ENCODE measurements at regions not wholly inside any gene's neighbourhood (a gene's known extent, or its start where the extent isn't known, plus 50 kb on each side); places are given as distances from the start of the nearest gene placed in this dataset.
"Not testable (repeated sequence)": the region's sequence is repeated elsewhere in the genome, so short reads cannot be mapped to it uniquely, and the experiment has no call there.

GRCh38 chr2:55804535-55804934 is 110.9 kb upstream of the PNPT1 start:
- no peak for ATAC-seq (ENCODE audit: low FRiP score in 2 of 2)
- TF ChIP-seq POLR2AphosphoS5 (IDR thresholded peaks at IDR 0.05) (no peak), POLR2A (IDR thresholded peaks at IDR 0.05) (no peak), EP300 (IDR thresholded peaks at IDR 0.05) (no peak)
- TF ChIP-seq, protein P1, sequence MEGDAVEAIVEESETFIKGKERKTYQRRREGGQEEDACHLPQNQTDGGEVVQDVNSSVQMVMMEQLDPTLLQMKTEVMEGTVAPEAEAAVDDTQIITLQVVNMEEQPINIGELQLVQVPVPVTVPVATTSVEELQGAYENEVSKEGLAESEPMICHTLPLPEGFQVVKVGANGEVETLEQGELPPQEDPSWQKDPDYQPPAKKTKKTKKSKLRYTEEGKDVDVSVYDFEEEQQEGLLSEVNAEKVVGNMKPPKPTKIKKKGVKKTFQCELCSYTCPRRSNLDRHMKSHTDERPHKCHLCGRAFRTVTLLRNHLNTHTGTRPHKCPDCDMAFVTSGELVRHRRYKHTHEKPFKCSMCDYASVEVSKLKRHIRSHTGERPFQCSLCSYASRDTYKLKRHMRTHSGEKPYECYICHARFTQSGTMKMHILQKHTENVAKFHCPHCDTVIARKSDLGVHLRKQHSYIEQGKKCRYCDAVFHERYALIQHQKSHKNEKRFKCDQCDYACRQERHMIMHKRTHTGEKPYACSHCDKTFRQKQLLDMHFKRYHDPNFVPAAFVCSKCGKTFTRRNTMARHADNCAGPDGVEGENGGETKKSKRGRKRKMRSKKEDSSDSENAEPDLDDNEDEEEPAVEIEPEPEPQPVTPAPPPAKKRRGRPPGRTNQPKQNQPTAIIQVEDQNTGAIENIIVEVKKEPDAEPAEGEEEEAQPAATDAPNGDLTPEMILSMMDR (IDR thresholded peaks at IDR 0.05): no peak
- Histone ChIP-seq H3K4me1 (peaks cover 0 to 8% (median 0%) of the 10 kb centered on the region in 4 donors), H3K4me3 (no peak overlapping the region), H3K27me3 (no peaks in the 10 kb centered on the region), H3K9me3 (no peaks in the 10 kb centered on the region), H3K27ac (no peak overlapping the region), H3K36me3 (no peaks in the 10 kb centered on the region)
- DNase-seq: no peak
- 45 to 48% methylated on average over 6 of the region's 6 CpGs for WGBS, 2 donors

GRCh38 chr2:55802067-55802466 is 108.4 kb upstream of the PNPT1 start:
- ATAC-seq (ENCODE audit: low FRiP score in 2 of 2) (no peak), DNase-seq (no peak)
- Histone ChIP-seq H3K4me3 (no peak overlapping the region), H3K27ac (no peak overlapping the region), H3K9me3 (no peaks in the 10 kb centered on the region), H3K36me3 (no peaks in the 10 kb centered on the region), H3K4me1 (peaks cover 0 to 8% (median 0%) of the 10 kb centered on the region in 4 donors), H3K27me3 (no peaks in the 10 kb centered on the region)
- 85 to 87% methylated on average over 2 of the region's 2 CpGs for WGBS, 2 donors
- TF ChIP-seq POLR2AphosphoS5 (IDR thresholded peaks at IDR 0.05): no peak
- no peak for TF ChIP-seq EP300 (IDR thresholded peaks at IDR 0.05)
- no peak for TF ChIP-seq POLR2A (IDR thresholded peaks at IDR 0.05)
- TF ChIP-seq, protein P1 (IDR thresholded peaks at IDR 0.05): no peak

DNA sequence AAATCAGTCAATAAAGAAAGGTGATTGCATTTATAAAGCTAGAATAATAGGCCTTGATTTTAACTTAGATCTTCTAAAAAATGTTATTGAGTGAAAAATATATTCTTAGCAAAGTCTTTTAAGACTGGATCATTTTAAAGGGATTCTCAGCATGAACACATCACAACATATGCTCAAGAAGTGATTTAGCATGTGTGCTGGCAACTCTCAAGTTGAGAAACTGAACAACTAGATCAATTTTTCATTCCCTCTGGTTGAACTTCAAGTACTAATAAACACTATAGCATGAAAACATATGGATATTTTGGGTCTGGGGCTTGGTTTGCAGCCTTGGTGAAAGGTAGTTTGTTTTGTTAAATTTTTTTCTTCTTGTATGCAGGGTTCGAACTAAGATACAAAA is 107.8 kb upstream of the PNPT1 start:
- Histone ChIP-seq H3K4me3 (no peak overlapping the region), H3K9me3 (no peaks in the 10 kb centered on the region), H3K36me3 (no peaks in the 10 kb centered on the region), H3K27me3 (no peaks in the 10 kb centered on the region), H3K4me1 (peaks cover 0 to 8% (median 0%) of the 10 kb centered on the region in 4 donors), H3K27ac (no peak overlapping the region)
- TF ChIP-seq, protein P1 (IDR thresholded peaks at IDR 0.05): no peak
- no peak for TF ChIP-seq POLR2AphosphoS5 (IDR thresholded peaks at IDR 0.05)
- TF ChIP-seq POLR2A (IDR thresholded peaks at IDR 0.05): no peak
- no peak for TF ChIP-seq EP300 (IDR thresholded peaks at IDR 0.05)
- 68 to 77% methylated on average over 1 of the region's 1 CpG for WGBS, 2 donors
- DNase-seq: no peak
- no peak for ATAC-seq (ENCODE audit: low FRiP score in 2 of 2)

DNA sequence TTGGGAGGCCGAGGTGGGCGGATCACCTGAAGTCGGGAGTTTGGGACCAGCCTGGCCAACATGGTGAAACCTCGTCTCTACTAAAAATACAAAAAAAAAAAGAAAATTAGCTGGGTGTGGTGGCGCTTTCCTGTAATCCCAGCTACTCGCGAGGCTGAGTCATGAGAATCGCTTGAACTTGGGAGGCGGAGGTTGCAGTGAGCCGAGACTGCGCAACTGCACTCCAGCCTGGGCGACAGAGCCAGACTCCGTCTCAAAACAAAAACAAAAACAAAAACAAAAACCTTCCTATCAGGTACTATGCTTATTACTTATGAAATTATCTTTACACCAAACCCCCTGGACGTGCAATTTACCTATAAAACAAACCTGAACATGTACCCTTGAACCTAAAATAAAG is 106.0 kb upstream of the PNPT1 start:
- H3K27me3 ChIP-seq; H3K4me3 ChIP-seq; H3K36me3 ChIP-seq; H3K4me1 ChIP-seq; H3K9me3 ChIP-seq; ATAC-seq (ENCODE audit: low FRiP score in 2 of 2); H3K27ac ChIP-seq: not testable (repeated sequence)
- peak in 1 of 2 donors; percentile 18 for DNase-seq
- 91 to 94% methylated on average over 13 of the region's 14 CpGs for WGBS, 2 donors

- Histone ChIP-seq H3K4me1 (no peaks in the 10 kb centered on the region), H3K27ac (no peak overlapping the region), H3K36me3 (no peaks in the 10 kb centered on the region), H3K4me3 (no peak overlapping the region), H3K9me3 (no peaks in the 10 kb centered on the region), H3K27me3 (no peaks in the 10 kb centered on the region)
- no peak for DNase-seq
- TF ChIP-seq POLR2AphosphoS5 (IDR thresholded peaks at IDR 0.05) (no peak), EP300 (IDR thresholded peaks at IDR 0.05) (no peak), POLR2A (IDR thresholded peaks at IDR 0.05) (no peak)
- TF ChIP-seq, protein P1 (IDR thresholded peaks at IDR 0.05): no peak
- ATAC-seq (ENCODE audit: low FRiP score in 2 of 2): no peak
These were observed 102.5 kb upstream of the PNPT1 start for GRCh38 chr2:55796121-55796520.

GRCh38 chr2:55793602-55794001 is 100.0 kb upstream of the PNPT1 start:
- not testable (repeated sequence) for H3K4me3 ChIP-seq; H3K27me3 ChIP-seq; ATAC-seq (ENCODE audit: low FRiP score in 2 of 2); H3K27ac ChIP-seq; H3K4me1 ChIP-seq; H3K9me3 ChIP-seq; H3K36me3 ChIP-seq
- peak in 1 of 2 donors; percentile 22 for DNase-seq
- 88 to 91% methylated on average over 11 of the region's 12 CpGs for WGBS, 2 donors
